Astrocyte of the hippocampus (primary cell): ENCODE measurements at regions not wholly inside any gene's neighbourhood (a gene's known extent, or its start where the extent isn't known, plus 50 kb on each side); places are given as distances from the start of the nearest gene placed in this dataset.

ENCODE experiments used
- DNase-seq: peaks from one replicate; pipeline ENCODE4 v3.0.0; 2011; ENCODE audit warnings: low read depth, low spot score

DNA sequence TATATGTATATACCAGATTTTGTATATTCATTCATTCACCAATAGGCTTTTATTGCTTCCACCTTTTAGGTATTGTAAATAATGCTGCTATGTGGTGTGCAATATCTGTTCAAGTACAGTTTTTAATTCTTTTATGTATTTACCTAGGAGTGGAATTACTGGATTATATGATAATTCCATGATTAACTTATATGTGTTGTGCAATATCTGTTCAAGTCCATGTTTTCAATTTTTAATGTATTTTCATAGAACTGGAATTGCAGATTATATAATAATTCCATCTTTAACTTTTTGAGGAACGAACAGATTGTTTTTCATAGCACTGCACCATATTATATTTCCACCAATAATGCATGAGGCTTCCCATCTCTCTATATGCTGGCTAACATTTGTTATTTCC lies 50.6 kb upstream of the L3MBTL4 start:
- no peak for DNase-seq

DNA sequence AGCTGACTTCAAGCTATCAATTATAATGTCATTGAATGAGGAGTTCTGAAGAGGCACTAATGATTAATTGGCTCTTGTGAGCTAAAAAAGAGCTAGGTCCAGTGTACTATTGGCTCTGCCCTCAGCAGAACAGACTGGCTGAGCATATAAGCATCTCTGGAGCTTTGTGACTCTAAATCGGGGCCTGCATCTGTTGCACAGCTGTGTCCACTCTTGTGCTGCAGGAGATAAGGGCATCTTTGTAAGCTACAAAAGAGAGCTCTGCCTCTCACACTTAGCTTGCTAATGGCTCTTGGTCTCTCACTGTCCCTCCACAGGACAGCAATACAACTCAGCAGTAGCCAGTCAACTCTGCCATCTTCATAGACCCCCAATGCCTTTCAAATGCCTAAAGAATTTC lies 61.5 kb upstream of the L3MBTL4 start:
- no peak for DNase-seq

DNA sequence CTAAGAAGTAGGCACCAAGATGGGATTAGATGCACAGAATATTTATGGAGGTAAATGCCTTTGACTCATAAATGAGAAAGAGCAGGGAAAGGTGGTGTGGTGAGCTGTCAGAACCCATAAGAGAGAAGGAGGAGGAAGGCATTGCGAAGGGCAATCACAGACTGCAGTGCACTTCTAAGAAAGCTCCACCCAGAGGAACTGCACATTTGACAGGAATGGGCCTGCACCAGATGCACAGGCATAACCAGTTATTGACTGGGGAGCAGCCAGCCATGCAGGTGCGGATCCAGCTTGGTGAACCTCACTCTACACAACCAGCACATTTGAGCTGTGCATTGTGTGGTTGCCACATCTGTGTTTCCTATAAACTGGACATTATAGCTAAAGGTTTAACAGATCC lies 62.2 kb upstream of the L3MBTL4 start:
- no peak for DNase-seq

DNA sequence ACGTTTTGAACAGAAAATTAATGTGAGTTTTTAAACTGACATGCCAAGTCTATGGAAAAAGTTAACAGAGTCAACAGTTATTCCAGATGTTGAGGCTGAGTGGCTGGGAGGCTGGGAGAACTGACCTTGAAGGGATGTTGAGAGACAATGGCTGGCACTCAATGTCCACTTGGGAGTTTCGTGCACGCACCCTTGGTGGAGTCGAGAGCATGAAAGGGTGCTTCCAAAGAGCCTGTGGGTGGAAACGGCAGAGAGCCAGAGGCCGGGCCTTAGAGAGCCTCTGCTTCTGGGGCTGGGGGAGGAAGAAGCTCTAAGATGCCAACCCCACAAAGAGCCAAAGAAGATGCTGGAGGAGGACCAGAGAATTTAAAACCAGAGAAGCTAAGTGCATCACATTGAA lies 63.4 kb upstream of the L3MBTL4 start:
- no peak for DNase-seq

DNA sequence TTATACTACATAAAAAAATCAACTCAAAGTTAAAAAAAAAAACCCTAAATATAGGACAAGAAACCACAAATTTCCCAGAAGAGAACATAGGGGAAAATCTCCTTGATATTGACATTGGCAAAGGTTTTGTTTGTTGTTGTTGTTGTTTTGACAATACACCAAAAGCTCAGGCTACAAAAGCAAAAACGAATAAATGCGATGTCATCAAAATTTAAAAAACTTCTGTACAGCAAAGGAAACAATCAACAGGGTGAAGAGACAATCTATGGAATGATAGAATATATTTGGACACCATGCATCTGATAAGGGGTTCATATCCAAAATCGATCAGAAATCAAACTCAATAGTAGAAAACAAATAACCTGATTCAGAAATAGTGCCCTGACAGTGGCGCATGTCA lies 65.0 kb upstream of the L3MBTL4 start:
- no peak for DNase-seq

DNA sequence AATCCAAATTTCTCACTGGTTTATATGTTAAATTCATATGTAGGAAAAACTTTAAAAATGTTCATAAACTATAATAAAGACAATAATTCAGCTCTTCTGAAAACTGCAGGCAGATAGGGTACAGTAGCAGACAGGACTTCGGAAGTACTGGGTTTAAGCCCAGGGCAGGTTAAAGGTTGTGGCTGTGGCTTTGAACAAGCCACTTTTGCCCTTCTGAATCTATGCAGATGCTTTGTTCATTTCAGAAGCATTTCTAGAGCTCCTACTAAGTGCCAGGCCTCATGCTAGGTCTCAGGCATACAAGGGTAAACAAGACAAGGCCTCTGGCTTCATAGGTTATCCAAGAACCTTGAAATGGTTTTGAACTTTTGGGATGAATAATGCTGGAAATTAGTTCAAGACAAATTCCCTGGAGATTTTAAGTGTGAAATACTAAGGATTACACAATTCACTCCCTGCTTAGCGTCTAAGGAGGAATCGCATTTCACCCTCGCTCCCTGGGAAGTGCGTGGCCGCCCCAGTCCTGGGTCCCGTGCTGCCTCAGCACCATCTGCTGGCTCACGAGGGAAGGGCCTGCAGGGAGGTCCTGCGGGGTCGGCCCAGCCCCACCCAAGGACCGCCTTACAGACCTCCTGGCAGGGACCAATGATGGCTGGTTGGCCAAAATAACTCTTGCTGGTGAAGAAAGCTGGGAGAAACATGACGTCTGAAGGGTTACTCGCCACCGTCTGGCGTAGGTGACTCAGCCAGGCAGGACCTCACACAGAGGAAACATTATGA lies 67.7 kb upstream of the L3MBTL4 start:
- DNase-seq, result peak; percentile 66

DNA sequence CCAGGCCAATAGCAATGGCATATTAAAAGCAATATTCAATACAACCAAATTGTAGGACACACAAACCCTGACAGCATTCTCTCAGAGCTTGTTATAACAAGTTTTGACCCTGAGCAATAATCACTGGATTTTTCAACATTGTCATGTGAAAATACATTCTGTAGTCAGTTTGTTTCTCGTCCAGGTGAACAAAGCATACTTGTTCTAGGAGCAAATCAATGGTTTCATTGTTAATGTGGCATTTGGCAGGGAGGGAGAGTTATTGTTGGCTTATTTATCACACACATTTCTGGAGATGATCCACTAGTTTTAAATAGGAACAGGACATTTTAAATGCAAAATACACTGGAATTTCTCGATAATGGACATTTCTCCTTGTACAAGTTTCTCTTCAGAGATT lies 69.9 kb upstream of the L3MBTL4 start:
- peak; percentile 18 for DNase-seq

DNA sequence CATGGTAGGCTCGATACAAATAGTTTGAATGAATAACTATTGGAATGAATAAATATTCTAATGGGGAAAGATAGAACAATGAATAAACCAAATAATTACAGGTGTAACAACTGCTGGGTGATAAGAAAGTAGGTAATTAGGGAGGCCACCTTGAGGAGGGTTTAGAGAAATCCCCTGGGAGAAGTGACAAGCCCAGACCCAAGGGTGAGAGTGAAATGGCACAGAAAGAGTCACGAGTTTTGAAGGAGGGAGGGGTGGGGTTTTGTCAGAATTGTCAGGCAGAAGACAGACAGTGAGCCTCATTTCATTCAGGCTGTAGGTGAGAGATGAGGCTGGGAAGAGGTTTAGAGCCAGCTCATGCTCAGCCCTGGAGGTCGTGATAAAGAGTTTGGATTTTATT lies 71.6 kb upstream of the L3MBTL4 start:
- no peak for DNase-seq

DNA sequence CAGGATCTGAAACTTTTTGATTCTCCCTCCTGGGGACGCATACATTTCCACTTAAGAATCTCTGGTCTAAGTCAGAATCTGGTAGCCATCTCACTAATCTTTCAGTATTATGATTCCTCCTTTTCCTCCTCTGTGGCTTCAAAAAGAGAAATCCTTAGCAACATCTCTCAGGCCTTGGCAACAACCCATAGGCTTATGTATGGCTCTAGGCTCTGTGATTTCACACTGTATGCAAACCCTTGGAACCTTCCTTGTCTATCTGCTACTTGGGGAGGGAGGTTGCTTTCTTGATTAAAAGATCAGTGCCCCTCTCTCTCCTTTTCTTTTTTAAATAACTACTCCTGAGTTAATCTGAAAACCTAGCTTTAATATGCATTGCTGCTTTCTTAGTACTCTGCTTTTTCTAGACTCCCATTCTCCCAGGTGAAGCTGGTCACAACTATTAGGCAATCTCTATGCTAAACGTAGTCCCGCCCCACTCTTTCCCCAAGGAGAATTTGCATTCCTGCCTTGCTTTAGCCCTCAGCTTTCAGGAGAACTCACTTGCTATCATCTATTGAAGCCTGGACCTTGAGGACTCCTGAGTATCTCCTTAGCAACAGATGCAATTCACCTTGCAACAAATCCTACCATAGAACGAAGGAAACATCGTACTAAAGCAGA lies 72.2 kb upstream of the L3MBTL4 start:
- no peak for DNase-seq

DNA sequence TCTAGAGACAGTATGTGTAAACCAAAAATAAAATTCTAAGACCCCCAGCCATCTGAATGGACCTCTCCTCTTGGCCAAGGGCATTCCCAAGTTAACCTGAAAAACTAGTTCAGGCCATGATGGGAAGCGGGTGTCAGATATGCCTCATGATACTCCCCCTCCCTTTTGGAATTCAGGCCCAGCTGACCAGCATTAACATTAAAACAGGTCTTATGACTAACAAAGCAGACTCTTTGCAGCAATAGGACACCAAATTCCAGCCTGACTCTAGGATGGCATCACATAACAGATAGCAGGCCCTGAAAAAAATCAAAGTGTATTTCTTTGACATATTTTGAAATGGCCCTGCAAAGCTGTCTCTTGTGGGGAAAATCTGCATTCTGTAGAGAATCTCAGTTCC lies 73.3 kb upstream of the L3MBTL4 start:
- DNase-seq, result no peak

DNA sequence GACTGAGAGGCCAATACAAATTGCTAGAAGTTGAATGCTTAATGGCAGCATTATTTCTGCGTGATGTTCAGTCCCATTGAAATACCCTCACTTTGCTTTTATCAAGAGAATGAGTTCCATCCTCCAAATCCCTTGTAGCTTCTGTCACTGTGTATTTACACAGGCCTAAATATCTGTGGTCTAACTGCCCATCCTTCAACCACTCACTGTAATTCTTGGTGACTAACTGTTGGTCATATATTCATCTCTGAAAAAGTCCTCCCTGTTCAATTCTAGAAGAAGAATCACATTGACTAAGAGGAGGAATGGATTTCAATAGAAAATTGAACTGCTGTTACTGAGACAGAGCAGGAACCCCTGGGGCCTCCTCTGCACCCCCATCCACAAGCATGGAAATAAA lies 74.2 kb upstream of the L3MBTL4 start:
- no peak for DNase-seq

DNA sequence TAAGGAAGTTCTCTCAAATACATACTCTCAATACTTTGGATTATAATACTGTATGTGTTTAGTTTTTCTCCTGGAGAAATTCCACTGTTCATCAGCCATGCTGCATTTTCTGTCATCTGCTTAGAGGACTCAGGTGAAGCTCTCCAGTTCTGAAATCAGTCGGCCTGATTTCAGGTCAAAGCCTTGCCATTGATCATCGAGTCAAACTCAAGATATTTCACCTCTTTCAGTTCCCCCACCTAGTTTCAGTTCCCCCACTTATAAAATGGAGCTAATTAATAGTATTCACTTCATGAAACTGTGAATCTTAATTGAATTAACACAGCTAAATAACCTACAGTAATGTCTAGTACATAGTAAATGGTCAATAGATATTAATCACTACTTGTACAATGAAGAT lies 75.3 kb upstream of the L3MBTL4 start:
- DNase-seq, result no peak

DNA sequence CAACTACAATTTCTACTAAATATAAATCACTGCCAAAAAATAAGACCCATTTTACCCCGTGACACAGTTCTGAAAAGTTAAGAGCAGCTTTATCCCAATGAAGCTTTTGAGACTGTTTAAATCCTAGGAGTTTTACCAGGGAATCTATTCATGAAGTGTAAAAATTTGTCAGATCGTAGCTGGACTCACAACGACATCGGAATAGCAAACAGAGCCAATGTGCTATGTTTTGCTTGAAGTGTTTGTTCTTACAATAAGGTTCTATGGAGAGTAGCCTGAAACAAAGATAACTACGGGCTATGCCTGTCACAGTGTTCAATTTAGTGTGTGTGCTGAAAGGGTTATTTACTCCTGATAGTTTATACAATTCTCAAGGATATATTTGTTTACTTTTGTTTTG lies 78.5 kb upstream of the L3MBTL4 start:
- DNase-seq, result no peak

DNA sequence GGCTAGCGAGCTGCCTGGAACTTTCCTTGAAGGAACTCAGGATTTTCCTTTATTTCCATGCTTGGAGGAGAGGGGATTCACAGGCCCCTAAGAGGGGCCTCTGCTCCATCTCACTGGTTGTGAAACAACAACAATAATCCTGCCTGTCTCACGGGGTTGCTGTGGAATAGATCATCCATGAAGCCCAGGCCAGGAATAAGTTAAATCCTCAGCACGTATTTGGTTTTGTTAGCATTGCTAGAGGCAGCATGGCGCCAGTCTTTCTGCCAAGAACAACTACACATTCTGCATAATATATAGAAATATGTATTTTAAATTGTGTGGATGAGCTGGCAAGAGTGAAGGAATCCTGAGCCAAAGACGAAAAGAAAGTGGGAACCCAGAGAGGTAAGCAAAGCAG lies 80.8 kb upstream of the L3MBTL4 start:
- DNase-seq, result no peak

DNA sequence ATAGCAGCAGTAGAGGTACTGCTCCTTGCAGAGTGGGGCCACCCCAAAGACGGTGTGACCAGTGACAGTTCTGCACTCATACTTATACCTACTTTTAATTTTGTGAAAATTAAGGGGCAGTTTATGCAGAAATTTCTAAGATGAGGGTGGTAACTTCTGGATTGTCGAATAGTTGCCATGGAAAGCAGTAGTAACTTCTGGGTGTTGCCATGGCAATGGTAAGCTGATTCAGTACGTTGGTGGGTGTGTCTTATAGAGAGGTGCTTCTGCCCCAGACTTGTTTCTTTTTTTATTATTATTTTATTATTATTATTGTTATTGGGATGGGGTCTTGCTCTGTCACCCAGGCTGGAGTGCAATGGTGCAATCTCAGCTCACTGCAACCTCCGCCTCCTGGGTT lies 82.8 kb upstream of the L3MBTL4 start:
- no peak for DNase-seq

DNA sequence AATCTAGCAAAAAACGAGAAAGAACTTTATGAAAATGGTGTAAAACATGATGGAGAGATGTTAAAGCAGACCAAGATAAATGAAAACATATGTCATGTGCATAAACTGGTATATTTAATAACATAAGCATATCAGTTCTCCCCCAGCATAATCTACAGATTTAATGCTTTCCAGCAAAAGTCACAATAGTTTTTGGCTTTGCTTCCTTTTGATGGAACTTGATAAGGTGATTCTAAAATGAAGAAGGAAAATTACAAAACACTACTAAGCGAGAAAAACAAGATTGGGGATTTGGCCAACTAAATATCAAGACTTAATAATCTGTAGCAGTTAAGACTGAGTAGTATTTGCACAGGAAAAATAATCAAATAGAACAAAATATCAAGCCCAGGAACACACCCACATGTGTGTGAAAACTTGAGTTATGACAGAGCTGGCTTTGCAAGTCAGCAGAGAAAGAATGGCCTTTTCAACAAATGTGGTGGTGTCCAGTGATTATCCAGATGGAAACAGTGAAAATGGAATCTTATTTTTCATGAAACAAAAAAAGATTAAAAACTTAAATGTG lies 83.7 kb upstream of the L3MBTL4 start:
- DNase-seq, result no peak

DNA sequence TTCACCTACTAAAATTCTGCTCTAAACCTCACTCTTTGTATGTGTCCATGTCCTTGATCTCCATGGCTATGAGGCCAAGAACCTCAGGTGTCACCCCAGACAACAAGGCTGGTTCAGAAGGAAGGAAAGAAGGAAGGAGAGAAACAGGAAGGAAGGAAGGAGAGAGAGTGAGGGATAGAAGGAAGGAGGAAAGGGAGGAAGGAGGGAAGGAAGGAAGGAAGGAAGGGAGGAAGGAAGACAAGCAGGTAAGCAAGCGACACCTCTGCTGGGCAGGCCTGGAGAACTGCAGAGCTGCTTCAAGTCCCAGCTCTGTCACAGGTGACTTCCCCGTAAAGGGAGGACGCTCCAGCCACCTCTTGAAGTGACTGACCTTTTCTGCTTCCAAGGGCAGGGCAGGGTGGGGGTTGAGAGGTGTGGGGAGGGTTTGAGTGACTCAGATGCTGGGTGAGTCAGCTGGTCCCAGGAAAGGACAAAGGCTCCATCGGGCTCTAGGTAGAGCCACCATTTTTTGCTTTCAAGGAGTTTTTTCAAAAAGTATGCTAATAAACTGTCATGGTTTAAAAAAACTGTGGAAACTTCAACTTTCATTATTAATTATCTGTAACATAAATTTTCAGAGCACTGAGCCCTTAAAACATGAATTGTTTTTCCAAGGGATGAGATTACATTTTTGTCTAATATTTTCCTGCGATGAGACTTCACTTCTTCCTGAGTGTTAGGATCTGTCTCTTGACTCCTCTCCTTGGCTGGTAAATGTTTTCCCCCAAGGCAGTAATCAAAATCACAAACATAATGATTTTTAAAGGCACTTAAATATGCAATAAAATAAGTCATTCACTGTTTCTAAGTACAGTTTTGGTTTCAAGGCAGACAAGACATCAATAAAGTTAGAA lies 90.1 kb upstream of the L3MBTL4 start:
- no peak for DNase-seq

DNA sequence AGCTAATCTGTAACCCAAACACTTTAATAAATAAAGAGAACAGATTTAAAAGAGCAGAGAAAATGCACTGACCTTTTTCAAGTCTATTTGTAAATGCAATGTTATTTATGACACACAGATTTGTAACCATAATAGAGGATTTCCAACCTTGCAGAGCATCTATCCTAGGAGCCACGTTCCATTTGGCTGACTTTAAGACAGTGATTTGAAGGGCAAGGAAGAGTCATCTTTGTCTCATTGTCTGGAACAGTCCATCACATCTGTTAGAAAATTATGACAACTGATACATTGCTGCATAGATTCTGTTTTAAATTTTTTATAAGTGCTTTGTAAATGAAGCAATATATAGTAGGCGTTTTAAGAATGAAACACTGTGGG lies 90.8 kb upstream of the L3MBTL4 start:
- no peak for DNase-seq

DNA sequence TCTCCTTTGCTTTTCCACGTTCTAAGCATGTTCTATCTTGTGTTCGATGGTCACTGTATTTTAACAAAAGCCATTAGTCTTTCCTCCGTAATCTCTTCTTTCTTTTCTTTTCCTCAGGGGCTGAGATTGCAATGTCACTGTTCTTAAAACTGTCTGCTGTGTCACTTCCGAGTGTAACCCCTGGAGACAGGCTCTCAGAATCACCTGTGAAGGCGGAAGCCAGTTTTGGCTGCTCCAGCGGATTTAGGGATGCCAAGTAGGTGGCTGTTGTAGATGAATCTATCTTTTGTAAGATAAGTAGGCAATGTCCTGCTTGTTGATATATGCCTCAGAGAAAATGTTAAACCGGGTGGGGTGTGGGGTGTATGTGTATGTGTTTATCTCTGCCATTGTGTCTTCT lies 94.7 kb upstream of the L3MBTL4 start:
- DNase-seq, result no peak

DNA sequence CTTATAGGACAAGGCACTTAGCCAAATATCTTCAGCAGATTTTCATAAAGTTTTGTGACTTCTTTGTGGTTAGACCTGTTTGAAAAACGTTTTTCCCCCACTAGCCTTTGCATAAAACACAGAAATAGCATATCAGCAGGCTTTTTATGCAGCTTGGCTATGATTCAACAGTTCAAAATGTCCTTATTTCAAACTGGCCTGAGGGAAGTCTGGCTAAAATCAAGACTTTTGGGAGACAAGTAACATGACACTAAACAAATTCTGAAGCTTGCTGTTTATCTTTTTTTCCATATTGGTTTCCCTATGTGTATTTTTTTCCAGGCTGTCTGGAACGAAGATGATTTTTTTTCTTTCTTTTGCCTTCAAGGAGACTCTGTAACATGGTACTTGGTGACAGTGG lies 95.1 kb upstream of the L3MBTL4 start:
- peak; percentile 16 for DNase-seq

DNA sequence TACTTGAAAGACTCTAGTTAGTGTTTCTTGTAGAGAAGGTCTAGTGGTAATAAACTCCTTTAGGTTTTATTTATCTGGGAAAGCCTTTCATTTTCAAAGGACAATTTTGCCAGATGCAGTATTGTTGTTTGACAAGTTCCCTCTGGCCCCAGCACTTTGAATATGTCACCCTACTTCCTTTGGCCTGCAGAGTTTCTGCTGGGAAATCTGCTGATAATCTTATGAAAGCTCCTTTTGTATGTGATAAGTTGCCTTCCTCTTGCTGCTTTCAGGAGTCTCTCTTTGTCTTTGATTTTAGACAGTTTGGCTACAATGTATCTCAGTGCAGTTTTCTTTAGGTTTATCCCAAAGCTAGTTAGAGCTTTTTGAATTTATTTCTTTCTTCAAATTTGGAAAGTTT lies 106.2 kb upstream of the L3MBTL4 start:
- no peak for DNase-seq

DNA sequence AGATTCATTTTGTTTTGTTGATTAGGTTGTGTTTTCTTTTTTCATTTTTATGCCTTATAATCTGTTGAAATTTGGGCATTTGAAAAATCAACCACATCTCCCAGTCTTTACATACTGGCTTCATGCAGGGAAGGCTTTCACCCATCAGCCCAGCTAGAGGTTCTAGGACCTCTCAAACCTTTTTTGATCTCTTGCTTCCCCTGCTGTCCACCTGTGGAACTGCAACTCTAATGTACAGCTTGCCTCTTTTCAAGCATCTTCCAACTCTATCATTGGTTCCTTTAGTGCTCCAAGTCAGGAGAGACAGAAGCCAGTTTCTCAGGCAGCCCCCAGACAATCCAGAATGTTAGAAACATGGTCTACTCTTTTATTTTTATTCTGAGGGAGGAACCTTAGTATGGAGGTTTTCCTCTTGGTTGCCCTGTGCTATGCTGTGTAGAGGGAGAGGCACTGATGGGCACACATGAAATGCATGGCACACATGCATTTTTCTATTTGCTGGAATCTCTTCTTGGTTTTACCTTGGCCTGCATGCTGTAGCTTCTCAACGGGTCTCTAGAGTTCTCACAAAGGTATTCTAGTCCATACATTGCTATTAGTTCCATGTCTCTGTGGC lies 107.2 kb upstream of the L3MBTL4 start:
- peak; percentile 62 for DNase-seq
